ENCODE measurements at regions not wholly inside any gene's neighbourhood (a gene's known extent, or its start where the extent isn't known, plus 50 kb on each side); places are given as distances from the start of the nearest gene placed in this dataset.
"Not testable (repeated sequence)": the region's sequence is repeated elsewhere in the genome, so short reads cannot be mapped to it uniquely, and the experiment has no call there.

DNA sequence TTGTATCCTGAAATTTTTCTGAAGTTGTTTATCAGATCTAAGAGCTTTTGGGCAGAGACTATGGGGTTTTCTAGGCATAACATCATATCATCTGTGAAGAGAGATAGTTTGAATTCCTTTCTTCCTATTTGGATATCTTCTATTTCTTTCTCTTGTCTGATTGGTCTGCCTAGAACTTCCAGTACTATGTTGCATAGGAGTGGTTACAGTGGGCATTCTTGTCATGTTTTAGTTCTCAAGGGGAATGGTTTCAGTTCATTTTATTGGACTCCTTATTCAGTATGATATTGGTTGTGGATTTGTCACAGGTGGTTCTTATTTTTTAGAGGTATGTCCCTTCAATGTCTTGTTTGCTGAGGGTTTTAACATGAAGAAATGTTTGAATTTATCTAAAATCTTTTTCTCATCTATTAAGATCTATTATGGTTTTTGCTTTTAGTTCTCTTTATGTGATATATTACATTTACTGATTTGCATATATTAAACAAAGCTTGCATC is 286.6 kb upstream of the C1QTNF3 start:
- not testable (repeated sequence) for DNase-seq

DNA sequence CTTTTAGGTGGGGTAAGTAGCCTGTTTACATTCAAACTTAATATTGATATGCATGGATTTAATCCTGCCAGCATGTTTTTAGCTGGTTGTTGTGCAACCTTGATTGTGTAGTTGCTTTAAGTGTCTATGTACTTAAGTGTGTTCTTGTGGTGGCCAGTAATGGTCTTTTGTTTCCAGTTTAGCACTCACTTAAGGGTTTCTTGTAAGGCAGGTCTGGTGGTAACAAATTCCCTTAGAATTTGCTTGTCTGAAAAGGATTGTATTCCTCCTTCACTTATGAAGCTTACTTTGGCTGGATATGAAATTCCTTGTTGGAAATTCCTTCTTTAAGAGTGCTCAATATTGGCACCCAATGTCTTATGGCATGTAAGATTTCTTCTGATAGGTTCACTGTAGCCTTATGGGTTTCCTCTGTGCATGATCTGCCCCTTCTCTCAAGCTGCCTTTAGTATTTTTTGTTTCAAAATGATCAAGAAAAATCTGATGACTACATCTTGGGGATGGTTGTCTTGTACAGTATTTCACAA is 289.0 kb upstream of the C1QTNF3 start:
- not testable (repeated sequence) for DNase-seq

DNA sequence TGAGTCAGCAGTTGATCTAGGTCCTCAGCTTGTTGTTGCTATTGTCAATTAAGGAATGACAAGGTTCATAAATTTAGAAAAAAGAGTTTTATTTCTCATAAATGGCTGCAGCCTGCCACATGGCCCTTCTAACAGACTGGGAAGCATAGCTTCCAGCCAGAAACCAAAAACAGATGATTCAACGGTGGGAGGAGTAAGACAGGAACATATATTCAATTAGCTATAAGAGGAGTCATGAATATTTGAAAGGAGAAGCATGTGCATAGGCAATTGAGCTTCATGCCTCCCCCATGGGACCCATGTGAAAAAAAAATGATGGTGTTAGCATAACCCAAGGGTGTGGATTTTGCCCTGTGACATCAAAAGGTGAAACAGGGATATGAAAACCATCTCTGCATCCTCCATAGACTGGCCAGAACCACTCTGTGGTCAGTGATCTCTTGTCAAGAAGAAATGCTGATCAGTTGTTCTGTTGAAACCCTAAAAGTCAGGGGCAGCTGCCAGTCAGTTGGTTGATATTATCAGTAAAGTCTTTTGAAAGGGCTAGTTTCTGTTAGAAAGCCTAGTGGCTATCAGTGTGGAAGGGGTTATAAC is 296.5 kb upstream of the C1QTNF3 start:
- DNase-seq = not testable (repeated sequence)

DNA sequence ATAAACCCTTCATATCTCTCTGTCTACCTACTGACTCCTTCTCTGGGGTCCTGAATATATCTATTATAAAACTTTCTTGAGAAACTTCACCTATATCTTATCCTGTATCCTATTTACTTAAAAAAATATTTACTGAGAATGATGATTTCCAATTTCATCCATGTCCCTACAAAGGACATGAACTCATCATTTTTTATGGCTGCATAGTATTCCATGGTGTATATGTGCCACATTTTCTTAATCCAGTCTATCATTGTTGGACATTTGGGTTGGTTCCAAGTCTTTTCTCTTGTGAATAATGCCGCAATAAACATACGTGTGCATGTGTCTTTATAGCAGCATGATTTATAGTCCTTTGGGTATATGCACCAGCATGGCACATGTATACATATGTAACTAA is 301.7 kb upstream of the RAI14 start:
- not testable (repeated sequence) for DNase-seq

DNA sequence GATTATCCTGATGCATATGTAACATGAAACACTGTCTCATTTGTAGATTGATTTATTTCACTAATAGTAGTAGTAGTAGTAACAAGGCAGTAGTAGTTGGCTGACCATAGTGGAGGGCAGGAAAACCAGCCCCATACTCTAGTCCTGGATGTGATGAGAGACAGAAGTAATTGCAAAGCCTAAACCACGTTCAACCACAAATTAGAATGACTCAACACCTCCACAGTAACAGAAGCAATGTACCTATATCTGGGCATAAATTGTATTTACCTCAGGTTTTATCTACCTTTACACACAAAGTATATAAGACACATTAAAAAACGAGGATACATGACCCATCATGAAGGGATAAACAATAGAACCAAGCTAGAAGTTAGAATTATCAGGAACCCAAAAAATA is 284.7 kb upstream of the RAI14 start:
- DNase-seq = not testable (repeated sequence)

DNA sequence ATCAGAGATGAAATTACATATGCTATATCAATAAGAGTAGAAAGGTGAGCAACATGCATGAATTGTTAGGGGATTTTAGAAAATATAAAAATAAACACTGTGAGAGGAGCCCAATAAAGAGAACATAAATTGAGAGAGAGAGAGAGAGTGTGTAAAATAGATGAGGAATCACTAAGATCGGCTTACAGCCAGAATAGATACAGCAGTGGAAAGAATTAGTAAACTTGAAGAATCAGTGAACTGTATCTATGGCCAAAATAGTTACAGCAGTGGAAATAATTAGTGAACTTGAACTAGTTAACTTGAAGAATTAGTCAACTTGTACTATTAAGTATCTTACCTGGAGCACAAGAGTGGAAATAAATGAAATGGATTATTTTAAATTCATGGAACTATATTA is 284.3 kb upstream of the RAI14 start:
- not testable (repeated sequence) for DNase-seq

DNA sequence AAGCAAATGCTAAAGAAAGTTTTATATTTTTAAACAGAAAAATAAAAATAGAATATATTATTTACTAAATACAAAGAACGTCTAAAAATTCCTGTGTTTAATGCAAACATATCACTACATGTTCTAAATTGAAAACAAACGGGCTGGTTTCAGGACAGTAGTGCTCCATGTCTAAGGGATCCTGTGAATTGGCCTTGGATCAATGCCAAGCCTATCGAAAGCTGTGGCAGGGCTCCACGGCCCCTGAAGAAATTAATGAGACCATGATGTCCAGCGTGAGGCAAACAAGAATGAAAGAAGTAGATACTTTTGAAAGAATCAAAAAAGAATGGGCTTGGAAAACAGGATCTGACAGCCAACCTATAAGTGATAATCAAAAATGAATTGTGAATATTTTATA is 283.4 kb upstream of the RAI14 start:
- DNase-seq = not testable (repeated sequence)

DNA sequence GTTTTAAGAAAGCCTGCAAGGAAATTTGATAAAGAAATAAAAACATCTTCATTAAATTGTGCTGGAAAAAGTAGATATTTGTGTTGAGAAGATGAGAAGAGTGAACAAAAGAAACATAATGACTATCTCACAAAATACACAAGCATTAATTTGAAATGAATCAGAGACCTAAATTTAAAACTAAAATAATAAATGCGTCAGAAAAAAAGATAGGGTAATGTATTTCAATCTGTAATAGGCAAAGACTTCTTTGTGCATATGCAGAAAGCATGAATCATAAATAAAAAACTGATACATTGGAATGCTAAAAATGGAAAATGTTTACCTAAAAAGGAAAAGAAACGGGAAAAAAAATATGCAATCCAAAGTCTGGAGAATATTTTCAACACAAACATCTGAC is 278.5 kb upstream of the RAI14 start:
- not testable (repeated sequence) for DNase-seq

DNA sequence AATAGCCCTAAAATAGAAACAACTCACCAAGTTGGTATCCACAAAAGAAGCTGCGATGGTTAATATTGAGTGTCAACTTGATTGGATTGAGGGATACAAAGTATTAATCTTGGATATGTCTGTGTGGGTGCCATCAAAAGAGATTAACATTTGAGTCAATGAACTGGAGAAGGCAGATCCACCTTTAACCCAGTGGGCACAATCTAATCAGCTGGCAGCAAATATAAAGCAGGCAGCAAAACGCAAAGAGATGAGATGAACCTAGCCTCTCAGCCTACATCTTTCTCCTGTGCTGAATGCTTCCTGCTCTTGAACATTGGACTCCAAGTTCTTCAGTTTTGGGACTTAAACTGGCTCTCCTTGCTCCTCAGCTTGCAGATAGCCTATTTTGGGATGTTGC is 277.6 kb upstream of the RAI14 start:
- not testable (repeated sequence) for DNase-seq

DNA sequence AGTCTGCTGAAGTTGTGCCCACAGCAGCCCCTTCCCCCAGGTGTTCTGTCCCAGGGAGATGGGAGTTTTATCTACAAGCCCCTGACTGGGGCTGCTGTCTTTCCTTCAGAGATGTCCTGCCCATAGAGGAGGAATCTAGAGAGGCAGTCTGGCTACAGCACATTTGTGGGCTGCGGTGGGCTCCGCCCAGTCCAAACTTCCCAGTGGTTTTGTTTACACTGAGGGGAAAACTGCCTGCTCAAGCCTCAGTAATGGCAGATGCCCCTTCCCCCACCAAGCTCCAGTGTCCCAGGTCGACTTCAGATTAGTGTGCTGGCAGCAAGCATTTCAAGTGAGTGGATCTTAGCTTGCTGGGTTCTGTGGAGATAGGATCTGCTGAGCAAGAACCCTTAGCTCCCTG is 267.4 kb upstream of the RAI14 start:
- DNase-seq = not testable (repeated sequence)

DNA sequence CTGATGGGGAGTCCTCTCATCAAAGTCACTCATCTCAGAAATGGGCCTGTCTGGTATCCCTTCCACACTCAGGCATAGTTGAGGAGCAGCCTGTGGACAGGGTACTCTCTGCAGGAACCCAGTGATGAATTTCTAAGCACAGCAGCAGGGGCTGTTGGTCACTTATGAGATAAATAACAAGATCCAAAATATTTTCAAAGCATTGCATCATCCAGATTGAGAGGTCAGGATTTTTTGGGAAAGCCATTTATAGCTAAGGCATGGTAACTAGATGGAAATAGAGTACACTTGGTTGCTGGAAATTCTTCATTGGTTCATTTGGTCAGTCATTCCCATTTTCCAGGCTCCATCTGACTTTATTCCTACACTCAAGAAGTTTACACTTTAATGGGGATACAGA is 246.8 kb upstream of the RAI14 start:
- no peak for DNase-seq

DNA sequence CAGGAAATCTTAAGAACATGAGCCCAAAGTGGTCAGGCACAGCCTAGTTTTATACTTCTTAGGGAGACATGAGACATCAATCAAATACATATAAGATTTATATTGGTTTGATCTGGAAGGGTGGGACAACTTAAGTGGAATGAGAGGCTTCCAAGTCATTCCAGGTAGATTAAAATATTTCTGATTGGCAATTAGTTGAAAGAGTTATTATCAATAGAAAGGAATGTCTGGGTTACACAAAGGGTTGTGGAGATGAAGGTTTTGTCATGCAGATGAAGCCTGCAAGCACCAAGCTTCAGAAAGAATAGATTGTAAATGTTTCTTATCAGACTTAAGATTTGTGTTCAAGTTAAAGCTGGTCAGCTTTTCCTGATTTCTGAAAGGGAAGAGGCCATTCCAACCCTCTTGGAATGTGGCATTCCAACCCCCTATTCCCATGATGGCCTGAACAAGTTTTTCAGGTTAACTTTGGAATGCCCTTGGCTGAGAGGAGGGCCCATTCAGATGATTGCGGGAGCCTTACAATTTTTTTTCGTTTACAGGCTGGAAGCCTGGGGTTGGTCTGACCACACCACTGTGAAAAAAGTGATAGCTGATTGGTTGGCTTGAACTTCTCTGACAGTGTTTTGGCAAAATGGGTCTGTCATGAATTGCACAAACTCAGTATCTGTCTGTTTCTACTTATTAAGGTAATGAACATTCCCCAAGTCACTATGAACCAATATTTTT is 245.6 kb upstream of the RAI14 start:
- DNase-seq = no peak

DNA sequence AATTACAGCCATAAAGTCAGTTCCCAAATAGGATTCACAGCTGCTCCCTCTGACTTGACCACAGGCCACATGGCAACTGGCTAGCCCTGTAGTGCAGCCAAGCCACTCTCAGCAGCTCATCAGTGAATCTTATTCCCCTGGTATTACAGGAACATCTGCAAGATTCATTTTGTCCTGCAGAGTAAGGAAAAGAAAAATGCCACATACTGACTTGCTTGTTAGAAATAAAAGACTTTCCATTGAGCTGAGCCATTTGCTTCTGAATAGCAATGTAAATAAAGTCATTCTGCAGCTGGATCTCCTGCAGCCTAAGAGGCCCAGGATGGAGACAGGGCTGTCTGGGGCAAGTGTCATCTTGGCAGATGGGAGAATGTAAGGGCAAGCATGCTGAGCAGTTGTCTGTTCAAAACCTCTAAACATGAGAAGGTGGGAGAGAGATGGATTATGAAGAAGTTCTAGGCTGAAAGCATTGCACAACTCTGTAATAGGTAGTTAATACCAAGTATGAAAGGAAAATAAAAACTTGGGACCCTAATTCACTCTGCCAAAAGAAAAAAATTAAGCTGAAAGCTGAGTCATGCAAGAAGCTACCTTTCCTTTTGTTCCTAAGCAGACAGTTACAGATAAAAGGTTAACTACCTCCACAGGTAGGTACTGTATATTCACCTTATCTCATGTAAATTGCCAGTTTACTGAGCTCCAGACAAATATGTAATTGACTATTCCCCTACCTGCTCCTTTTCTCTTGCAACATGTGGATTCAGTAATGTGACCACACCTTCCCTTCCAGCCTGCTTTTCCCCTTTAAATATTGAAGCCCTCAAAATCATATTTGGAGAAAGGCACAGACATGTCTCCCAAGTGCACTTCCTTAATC is 244.4 kb upstream of the RAI14 start:
- DNase-seq = peak; percentile 46

DNA sequence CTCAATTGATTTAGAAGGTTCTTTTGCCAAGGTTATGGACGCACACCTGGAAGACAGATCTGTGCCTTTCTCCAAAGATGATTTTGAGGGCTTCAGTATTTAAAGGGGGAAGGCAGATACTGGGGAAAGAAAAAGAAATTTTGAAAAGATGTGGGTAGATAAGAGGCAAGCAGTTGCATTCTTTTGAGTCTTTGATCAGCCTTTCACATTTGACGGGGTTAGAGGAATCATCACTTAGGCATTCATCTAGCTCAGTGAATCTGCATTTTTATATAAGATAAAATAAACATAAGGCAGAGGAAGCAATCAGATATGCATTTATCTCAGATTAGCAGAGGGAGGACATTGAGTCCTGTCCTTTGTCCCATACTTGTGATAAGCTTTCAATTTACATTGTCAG is 243.4 kb upstream of the RAI14 start:
- no peak for DNase-seq

DNA sequence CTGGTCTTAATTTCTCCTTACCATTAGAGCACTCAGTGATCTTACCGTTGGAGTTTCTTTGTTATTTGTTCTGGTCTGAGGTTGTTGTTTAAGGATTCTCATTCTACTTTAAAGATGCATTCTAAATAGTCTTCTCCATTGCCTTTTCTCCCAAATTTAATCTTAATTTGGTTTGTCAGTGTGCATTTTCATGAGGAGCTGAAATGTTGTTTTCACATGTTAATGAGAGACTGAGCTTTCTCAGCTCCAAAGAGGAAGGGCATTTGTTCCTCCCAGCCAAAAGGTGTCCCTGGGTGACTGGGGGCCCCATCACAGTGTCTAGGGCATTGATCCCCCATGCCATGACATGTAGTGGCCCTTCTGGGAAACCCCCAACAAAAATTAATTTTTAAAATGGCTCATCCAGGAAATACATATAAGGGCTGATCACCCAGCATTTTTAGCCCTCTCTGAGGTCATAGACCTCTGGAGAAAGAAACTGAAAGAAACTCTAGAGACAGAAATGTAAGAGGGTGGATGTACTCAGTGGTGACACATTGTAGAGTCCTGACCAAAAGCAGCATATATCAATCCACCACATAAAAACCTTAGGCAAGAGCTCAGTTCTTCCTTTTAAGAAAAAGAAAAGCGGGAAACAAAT is 240.4 kb upstream of the RAI14 start:
- no peak for DNase-seq

DNA sequence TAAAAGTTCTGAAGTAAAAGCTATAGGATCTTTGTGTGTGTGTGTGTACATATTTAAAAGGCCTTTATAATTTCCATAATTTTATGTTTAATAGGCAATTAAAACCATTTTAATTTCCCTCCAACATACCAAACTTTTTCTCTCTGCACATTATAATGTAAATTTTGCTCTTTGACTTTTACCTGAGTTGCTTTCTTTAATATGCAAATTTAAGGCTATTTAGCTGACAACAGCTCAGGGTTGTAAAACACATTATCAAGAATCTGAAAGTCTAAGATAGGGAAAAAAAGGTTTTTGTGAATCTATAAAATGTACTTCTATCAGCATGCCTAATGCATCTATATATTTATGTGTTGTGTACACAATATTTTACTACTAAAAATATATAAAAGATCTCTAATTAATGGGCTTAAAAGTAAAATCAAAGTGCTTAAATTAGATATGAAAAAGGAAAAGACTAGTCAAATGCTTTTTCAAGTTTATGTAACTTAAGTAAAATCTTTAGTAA is 239.6 kb upstream of the RAI14 start:
- no peak for DNase-seq

DNA sequence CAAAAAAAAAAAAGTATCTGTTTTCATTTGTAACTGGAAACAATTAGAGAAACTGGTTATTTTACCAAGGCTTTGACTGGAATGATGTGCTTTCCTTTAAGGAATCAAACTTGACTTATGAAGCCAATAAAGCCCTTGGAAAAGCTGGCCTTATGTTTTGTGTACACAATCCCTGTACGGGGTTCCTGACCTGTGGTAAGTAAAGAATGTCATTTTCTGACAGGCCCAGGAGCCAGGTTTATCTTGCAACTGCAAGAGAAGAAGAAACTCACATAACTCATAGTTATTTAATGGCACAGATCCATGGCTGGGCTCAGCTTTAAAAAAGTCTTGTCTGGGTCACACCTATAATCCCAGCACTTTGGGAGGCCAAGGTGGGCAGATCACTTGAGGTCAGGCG is 235.9 kb upstream of the RAI14 start:
- DNase-seq = not testable (repeated sequence)

DNA sequence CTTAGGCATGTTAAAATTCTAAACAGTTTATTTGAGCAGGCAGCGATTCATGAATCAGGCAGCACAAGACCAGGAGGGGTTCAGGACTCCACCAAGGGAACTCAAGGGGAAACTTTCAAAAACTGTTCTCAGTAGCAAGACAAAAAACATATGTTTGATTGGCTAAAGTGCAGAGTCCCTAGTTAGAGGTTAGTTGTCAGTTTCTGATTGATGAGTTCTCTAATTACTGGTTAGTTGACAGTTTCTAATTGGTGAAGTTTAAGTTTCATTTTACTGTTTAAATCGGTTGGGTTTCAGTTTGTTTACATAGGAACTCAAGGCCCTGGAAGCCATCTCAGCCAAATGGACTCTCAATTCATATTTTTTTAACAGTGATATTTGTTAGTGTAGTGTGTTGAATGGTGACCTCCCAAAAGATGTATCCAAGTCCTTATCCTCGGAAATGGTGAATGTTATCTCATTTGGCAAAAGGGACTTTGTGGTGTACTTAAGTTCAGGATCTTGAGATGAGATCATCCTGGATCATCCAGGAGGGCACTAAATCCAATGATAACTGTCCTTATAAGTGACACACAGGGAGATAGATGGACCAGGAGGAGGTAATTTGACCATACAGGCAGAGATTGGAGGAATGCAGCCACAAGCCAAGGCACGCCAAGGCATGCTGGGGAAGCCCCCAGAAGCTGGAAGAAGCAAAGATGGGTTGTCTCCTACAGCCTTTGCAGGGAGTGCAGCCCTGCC is 219.2 kb upstream of the RAI14 start:
- no peak for DNase-seq

DNA sequence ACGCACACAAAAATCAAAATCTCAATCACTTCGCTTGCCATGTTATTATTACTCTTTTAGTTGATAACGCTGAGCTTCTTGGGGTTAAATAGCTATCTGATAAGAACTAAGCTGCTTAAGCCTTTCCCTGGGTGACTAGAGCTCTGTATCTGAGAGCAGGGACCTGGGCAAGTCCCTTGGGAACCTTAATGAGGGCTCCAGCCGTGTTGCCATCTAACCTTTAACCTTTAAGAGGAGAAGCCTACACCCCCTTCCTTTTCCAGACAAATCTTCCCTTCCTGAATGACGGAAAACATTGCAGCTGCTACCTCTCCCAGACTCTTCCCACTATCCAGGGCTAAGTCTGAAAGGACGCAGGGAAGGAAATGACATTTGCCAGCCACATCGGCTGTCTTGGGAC is 216.5 kb upstream of the RAI14 start:
- DNase-seq = no peak

DNA sequence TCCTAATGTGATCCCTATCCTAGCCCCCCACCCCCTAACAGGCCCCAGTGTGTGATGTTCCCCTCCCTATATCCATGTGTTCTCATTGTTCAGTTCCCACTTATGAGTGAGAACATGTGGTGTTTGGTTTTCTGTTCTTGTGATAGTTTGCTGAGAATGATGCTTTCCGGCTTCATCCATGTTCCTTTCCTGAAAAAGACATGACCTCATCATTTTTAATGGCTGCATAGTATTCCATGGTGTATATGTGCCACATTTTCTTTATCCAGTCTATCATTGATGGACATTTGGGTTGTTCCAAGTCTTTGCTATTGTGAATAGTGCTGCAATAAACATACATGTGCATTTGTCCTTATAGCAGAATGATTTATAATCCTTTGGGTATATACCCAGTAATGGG is 214.4 kb upstream of the RAI14 start:
- DNase-seq = not testable (repeated sequence)

DNA sequence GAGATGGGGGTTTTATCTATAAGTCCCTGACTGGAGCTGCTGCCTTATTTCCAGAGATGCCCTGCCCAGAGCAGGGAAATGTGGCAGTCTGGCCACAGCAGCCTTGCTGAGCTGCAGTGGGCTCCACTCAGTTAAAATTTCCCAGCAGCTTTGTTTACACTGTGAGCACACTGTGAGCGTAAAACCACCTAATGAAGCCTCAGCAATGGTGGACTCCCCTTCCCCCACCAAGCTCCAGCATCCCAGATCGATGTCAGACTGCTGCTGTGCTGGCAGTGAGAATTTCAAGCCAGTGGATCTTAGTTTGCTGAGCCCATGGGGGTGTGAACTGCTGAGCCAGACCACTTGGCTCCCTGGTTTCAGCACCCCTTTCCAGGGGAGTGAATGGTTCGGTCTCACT is 208.7 kb upstream of the RAI14 start:
- no peak for DNase-seq

DNA sequence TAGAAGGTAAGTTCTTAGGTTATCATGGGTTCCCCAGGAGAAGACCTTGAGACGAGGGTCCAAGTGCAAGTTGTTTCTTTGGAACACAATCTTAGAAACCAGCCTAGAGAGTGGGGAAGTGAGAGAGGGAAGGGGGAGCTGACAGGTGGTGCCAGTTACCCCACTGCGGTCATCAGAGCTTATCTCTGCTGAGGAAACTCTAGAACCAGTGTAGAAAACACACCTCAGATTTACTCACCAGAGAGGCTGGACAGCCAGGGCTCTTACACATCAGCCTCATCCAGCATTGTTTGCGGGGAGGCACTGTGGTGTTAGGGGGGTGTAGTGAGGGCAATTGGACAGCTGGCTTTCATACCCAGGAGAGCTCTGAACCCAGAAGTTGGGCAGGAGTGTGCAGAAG is 206.5 kb upstream of the RAI14 start:
- no peak for DNase-seq
